Neural cell (in vitro differentiated cells): ENCODE measurements at regions not wholly inside any gene's neighbourhood (a gene's known extent, or its start where the extent isn't known, plus 50 kb on each side); places are given as distances from the start of the nearest gene placed in this dataset.

Source experiments
- CTCF ChIP-seq: fragments of 450-650 bp; IDR thresholded peaks from 2 replicates; pipeline ENCODE4 v1.5.1; 2014; ENCODE audit warnings: antibody characterized with exemption, mild to moderate bottlenecking, moderate library complexity; ENCODE audit not compliant: poor library complexity, severe bottlenecking
- EZH2 ChIP-seq: fragments of 200-600, 300-800 bp; shearing (Covaris generic), sonication (generic); IDR thresholded peaks from 2 replicates; pipeline ENCODE4 v1.6.1; 2014; ENCODE audit warnings: antibody characterized with exemption, low read length, borderline replicate concordance, mild to moderate bottlenecking; ENCODE audit not compliant: insufficient read depth, poor library complexity, severe bottlenecking
- RAD21 ChIP-seq: fragments of 450-650 bp; conservative IDR thresholded peaks from 2 replicates; pipeline ENCODE4 v1.6.1; 2014; ENCODE audit warnings: antibody characterized with exemption, mild to moderate bottlenecking, moderate library complexity

GRCh38 chr21:35593000-35593502 is 467.3 kb downstream of the SETD4 start:
- no peak for TF ChIP-seq EZH2
- no peak for TF ChIP-seq CTCF
- no peak for TF ChIP-seq RAD21
